Superior temporal gyrus (tissue), 1 donor: ENCODE measurements at regions not wholly inside any gene's neighbourhood (a gene's known extent, or its start where the extent isn't known, plus 50 kb on each side); places are given as distances from the start of the nearest gene placed in this dataset.
A peak's percentile ranks its signal among the peaks of the same experiment; 100 is the strongest.
"Not testable (repeated sequence)": the region's sequence is repeated elsewhere in the genome, so short reads cannot be mapped to it uniquely, and the experiment has no call there.

Experiments used
- DNase-seq: peaks from one replicate; pipeline ENCODE4 v3.0.0-alpha.2; 2016; ENCODE audit errors: extremely low spot score

GRCh38 chr5:152178350-152178699 lies 226.8 kb downstream of the NMUR2 start:
- no peak for DNase-seq

- DNase-seq = no peak
Measured at GRCh38 chr5:152177626-152178349, 227.3 kb downstream of the NMUR2 start.

GRCh38 chr5:152171888-152172287 lies 233.2 kb downstream of the NMUR2 start:
- no peak for DNase-seq

GRCh38 chr5:152170350-152170749 lies 234.7 kb downstream of the NMUR2 start:
- no peak for DNase-seq

- DNase-seq = no peak
Measured at GRCh38 chr5:152164860-152165259, 240.2 kb upstream of the GLRA1 start.

- not testable (repeated sequence) for DNase-seq
Measured at GRCh38 chr5:152159894-152160293, 235.2 kb upstream of the GLRA1 start.

GRCh38 chr5:152154452-152154851 lies 229.8 kb upstream of the GLRA1 start:
- DNase-seq = not testable (repeated sequence)

GRCh38 chr5:152151940-152152339 lies 227.3 kb upstream of the GLRA1 start:
- DNase-seq = no peak

- DNase-seq = no peak
Measured at GRCh38 chr5:152151113-152151512, 226.5 kb upstream of the GLRA1 start.

GRCh38 chr5:152147286-152147685 lies 222.6 kb upstream of the GLRA1 start:
- no peak for DNase-seq

GRCh38 chr5:152146566-152146965 lies 221.9 kb upstream of the GLRA1 start:
- DNase-seq = no peak

- no peak for DNase-seq
Measured at GRCh38 chr5:152144556-152144955, 219.9 kb upstream of the GLRA1 start.

- no peak for DNase-seq
Measured at GRCh38 chr5:152144030-152144429, 219.4 kb upstream of the GLRA1 start.

GRCh38 chr5:152142840-152143469 lies 218.3 kb upstream of the GLRA1 start:
- peak; percentile 76 for DNase-seq

GRCh38 chr5:152140347-152140746 lies 215.7 kb upstream of the GLRA1 start:
- no peak for DNase-seq

- DNase-seq = no peak
Measured at GRCh38 chr5:152137063-152137462, 212.4 kb upstream of the GLRA1 start.

- DNase-seq = no peak
Measured at GRCh38 chr5:152136321-152136720, 211.7 kb upstream of the GLRA1 start.

GRCh38 chr5:152135827-152136226 lies 211.2 kb upstream of the GLRA1 start:
- no peak for DNase-seq

GRCh38 chr5:152125661-152126205 lies 201.1 kb upstream of the GLRA1 start:
- no peak for DNase-seq

- DNase-seq = no peak
Measured at GRCh38 chr5:152124409-152125041, 199.9 kb upstream of the GLRA1 start.

- no peak for DNase-seq
Measured at GRCh38 chr5:152118676-152119470, 194.2 kb upstream of the GLRA1 start.

- DNase-seq = no peak
Measured at GRCh38 chr5:152116934-152117333, 192.3 kb upstream of the GLRA1 start.
